GM13976 (cell line): ENCODE measurements at regions not wholly inside any gene's neighbourhood (a gene's known extent, or its start where the extent isn't known, plus 50 kb on each side); places are given as distances from the start of the nearest gene placed in this dataset.

ENCODE experiments used
- DNase-seq: peaks from one replicate; pipeline ENCODE4 v3.0.0; 2012; ENCODE audit warnings: low spot score
- CTCF ChIP-seq: IDR thresholded peaks from 2 replicates; pipeline ENCODE4 v1.5.1; 2012; ENCODE audit warnings: borderline replicate concordance, mild to moderate bottlenecking; ENCODE audit not compliant: insufficient read depth; ENCODE audit errors: extremely low read depth, missing control alignments, control extremely low read depth
- in situ Hi-C: fragments of 300-500 bp; cut with MboI; formaldehyde crosslinking; loops from one replicate; pipeline ENCODE4 v1.12.0; 2022; ENCODE audit warnings: low sequenced_read_pairs, mixed read lengths, inconsistent platforms; ENCODE audit not compliant: unreplicated experiment

- no peak for TF ChIP-seq CTCF
- in situ Hi-C loops, result no loop called here
- DNase-seq, result no peak
These were observed 452.9 kb upstream of the SPRED2 start for GRCh38 chr2:65885266-65885665.

- in situ Hi-C loops, result no loop called here
- TF ChIP-seq CTCF, result no peak
- DNase-seq, result no peak
These were observed 449.2 kb upstream of the SPRED2 start for GRCh38 chr2:65881592-65881991.

GRCh38 chr2:65880436-65880835 lies 448.0 kb upstream of the SPRED2 start:
- no peak for DNase-seq
- TF ChIP-seq CTCF, result no peak
- in situ Hi-C loops, result no loop called here

- no peak for DNase-seq
- in situ Hi-C loops, result no loop called here
- no peak for TF ChIP-seq CTCF
These were observed 445.6 kb upstream of the SPRED2 start for GRCh38 chr2:65878011-65878340.

- no peak for DNase-seq
- no peak for TF ChIP-seq CTCF
These were observed 445.1 kb upstream of the SPRED2 start for GRCh38 chr2:65877331-65878010.

GRCh38 chr2:65876114-65876513 lies 443.7 kb upstream of the SPRED2 start:
- in situ Hi-C loops, result no loop called here
- DNase-seq, result no peak
- no peak for TF ChIP-seq CTCF

More at GRCh38 chr2:65877331-65878010, 445.1 kb upstream of the SPRED2 start:
- in situ Hi-C loops, result no loop called here
